HG02885 (cell line): ENCODE measurements at regions not wholly inside any gene's neighbourhood (a gene's known extent, or its start where the extent isn't known, plus 50 kb on each side); places are given as distances from the start of the nearest gene placed in this dataset.
"Not testable (repeated sequence)": the region's sequence is repeated elsewhere in the genome, so short reads cannot be mapped to it uniquely, and the experiment has no call there.

ENCODE experiments used
- ATAC-seq: cut with Tn5 transposase; IDR thresholded peaks from one replicate; pipeline ENCODE4 v1.9.1; 2021; ENCODE audit warnings: mild to moderate bottlenecking; ENCODE audit not compliant: unreplicated experiment, poor library complexity

DNA sequence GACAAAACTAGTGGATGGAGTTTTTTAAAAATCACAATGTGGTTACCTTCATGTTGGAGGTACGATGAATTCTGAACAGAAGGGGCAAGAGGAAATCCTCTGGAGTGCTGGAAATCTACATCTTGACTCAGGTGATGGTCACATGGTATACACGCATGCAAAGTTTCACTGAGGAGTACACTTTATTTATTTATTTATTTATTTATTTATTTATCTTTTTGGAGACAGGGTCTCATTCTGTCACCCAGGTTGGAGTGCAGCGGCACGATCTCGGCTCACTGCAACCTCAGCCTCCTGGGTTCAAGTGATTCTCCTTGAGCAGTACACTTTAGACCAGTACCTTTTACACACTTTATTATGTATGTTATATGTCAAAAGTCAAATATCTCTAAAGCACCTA is 645.7 kb upstream of the DIPK2B start:
- no peak for ATAC-seq

GRCh38 chrX:45845142-45845541 is 644.5 kb upstream of the DIPK2B start:
- no peak for ATAC-seq

- ATAC-seq = no peak
These were observed 642.8 kb upstream of the DIPK2B start for GRCh38 chrX:45843518-45843917.

DNA sequence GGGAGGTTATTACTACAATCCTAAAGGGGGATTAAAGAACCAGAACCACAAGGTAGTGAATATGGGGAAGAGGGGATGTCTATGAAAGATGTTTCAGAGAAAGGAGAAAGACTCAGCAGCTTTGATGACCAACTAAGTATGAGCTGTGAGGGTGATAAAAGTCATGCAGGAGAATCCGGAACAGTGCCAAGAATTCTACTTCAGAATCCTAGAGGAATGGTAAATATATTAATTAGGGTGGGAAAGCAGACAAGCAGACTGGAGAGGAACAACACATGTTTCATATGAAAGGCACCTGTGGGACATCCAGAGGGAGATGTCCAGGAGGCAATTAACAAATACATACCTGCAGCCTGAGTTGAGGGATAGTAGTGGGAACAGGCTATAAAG is 642.2 kb upstream of the DIPK2B start:
- no peak for ATAC-seq

DNA sequence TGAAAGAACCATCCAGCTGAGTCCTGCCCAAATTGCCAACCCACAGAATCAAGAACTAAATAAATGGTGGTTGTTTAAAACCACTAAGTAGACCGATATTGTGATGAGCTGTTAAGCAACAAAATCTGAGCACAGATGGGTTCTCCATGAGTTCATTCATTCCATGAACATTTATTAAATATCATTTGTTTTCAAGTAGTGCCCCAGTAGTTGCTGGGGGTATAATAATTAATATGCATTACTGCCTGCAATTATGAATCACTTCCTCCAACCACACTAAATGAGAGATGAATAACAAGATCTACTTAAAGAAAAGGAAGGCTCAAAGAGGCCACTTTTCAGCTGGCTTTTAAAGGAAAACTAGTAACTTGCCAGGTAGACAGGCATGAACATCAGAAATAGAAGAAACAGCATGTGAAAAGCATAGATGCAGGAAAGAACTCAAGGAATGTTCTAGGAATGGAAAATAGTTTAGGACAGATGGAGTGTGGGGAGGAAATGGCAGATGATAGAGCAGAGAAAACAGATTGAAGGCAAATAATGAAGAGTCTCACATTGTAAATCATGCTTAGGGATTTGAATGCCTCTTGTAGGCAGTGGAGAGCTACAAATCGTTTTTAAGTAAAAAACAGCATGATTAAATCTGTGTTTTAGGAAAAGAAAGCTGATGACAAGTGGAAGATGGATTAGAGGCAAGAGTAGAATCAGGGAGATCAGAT is 641.7 kb upstream of the DIPK2B start:
- ATAC-seq = no peak

GRCh38 chrX:45840411-45840950 is 639.8 kb upstream of the DIPK2B start:
- ATAC-seq = no peak

- ATAC-seq = peak; percentile 42
These were observed 629.7 kb upstream of the DIPK2B start for GRCh38 chrX:45830343-45830742.

DNA sequence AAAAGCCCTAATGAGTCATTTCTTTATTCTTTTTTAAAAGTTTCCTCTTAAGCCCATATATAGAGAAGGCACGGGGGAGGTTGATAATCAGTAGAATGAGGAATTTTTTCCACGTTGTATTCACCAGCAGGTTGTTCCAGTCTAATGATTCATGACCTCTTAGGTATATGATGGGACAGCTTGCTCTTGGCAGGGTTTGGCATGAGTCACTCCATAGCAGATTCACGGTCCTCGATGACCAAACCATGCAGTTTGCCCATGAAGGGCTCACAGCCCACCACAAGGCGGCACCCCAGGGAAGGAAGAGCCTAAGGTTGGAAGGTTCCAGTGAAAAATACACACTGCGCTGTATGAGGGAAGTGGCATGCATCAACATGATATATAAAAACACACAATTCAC is 623.8 kb upstream of the DIPK2B start:
- no peak for ATAC-seq

- no peak for ATAC-seq
These were observed 622.9 kb upstream of the DIPK2B start for GRCh38 chrX:45823536-45823935.

GRCh38 chrX:45822124-45822523 is 621.4 kb upstream of the DIPK2B start:
- ATAC-seq = no peak

DNA sequence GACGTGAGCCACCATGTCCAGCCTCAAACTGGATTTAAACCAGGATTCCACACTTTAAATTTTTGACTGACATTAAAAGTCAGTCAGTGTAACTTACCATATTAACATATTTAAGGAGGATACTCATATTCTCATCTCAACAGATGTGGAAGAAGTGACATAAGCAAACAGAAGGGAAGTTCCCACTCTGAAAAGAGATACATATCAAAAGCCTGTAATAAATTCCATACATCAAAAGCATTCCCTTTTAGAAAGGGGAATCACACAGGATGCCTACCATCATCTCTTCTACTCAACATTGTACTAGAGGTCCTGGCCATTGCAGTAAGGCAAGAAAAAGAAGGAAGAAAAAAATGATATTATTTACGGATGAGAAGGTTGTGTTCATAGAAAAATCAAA is 618.2 kb upstream of the DIPK2B start:
- ATAC-seq = no peak

- ATAC-seq = no peak
These were observed 614.8 kb upstream of the DIPK2B start for GRCh38 chrX:45815441-45815840.

DNA sequence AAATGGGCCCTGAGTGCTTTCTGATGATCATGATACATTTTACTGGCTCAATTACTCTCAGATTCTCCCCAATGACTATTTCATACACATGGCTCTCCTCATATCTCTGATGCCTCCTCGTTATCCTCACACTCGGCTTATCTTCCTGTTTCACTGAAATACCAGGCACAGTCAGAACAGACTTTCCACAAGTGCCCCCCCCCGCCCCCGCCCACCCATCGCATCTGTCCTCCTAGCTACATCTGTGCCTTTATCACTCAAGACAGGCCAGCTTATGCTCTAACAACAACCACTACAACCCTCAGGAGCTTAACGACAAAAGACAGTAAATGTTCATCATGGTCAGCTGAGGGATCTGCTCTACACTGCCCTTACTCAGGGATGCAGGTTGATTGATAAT is 610.6 kb upstream of the DIPK2B start:
- ATAC-seq = no peak

GRCh38 chrX:45807572-45808425 is 607.1 kb upstream of the DIPK2B start:
- ATAC-seq = no peak

- peak; percentile 73 for ATAC-seq
These were observed 605.9 kb upstream of the DIPK2B start for GRCh38 chrX:45806410-45807121.

GRCh38 chrX:45804276-45804675 is 603.6 kb upstream of the DIPK2B start:
- no peak for ATAC-seq

GRCh38 chrX:45803383-45803921 is 602.8 kb upstream of the DIPK2B start:
- ATAC-seq = no peak

GRCh38 chrX:45801554-45801953 is 600.9 kb upstream of the DIPK2B start:
- ATAC-seq = peak; percentile 59

DNA sequence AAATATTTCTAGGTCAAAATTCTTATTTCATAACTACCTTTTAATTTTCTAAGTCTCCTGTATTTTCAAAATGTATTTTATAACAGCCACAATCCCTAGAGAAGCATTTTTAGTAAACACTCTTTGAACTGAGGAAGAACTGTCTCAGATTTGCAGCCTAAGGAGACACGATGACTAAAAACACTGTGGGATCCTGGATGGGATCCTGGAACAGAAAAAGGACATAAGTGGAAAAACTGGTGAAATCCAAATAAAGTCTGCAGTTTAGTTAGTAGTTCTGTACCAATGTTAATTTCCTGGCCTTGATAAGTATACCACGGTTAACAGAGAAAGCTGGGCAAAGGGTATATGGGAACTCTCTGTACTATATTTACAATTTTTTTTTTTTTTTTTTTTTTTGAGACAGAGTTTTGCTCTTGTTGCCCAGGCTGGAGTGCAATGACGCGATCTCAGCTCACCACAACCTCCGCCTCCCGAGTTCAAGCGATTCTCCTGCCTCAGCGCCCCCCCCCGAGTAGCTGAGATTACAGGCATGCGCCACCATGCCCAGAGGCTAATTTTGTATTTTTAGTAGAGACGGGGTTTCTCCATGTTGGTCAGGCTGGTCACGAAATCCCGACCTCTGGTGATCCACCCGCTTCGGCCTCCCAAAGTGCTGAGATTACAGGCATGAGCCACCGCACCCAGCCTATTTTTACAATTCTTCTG is 600.2 kb upstream of the DIPK2B start:
- ATAC-seq = not testable (repeated sequence)

GRCh38 chrX:45799576-45799975 is 598.9 kb upstream of the DIPK2B start:
- no peak for ATAC-seq
